ENCODE measurements at regions not wholly inside any gene's neighbourhood (a gene's known extent, or its start where the extent isn't known, plus 50 kb on each side); places are given as distances from the start of the nearest gene placed in this dataset.

GRCh38 chr9:75467142-75467541, 378.8 kb downstream of the OSTF1 start:
- no peak for TF ChIP-seq ZFX (IDR thresholded peaks at IDR 0.05; ENCODE audit: borderline replicate concordance)
- TF ChIP-seq CTCF (IDR thresholded peaks at IDR 0.05): no peak
- H3K27ac ChIP-seq: no peak overlapping the region

GRCh38 chr9:75471549-75472114, 383.3 kb downstream of the OSTF1 start:
- no peak overlapping the region for H3K27ac ChIP-seq
- TF ChIP-seq CTCF (IDR thresholded peaks at IDR 0.05) (no peak), ZFX (IDR thresholded peaks at IDR 0.05; ENCODE audit: borderline replicate concordance) (no peak)

GRCh38 chr9:75482566-75482965, 394.3 kb downstream of the OSTF1 start:
- no peak overlapping the region for H3K27ac ChIP-seq
- no peak for TF ChIP-seq CTCF (IDR thresholded peaks at IDR 0.05)
- no peak for TF ChIP-seq ZFX (IDR thresholded peaks at IDR 0.05; ENCODE audit: borderline replicate concordance)

DNA sequence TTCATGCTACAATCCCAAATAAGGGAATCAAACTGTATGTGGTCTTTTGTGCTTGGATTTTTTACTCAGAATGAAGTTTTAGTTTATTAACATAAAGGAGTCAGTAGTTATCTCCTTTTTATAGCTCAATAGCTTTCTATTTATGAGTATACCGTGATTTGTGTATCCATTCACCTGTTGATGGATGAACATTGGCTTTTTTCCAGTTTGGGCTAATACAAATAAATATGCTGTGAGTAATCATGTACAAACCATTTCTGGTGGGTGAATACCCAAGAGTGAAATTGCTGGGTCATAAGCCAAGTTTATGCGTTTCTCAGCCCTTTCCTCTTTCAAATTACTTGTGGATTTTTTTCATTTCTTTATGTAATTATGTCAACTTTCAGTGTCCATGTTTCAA, 395.3 kb downstream of the OSTF1 start:
- TF ChIP-seq ZFX (IDR thresholded peaks at IDR 0.05; ENCODE audit: borderline replicate concordance) (no peak), CTCF (IDR thresholded peaks at IDR 0.05) (no peak)
- H3K27ac ChIP-seq: no peak overlapping the region

DNA sequence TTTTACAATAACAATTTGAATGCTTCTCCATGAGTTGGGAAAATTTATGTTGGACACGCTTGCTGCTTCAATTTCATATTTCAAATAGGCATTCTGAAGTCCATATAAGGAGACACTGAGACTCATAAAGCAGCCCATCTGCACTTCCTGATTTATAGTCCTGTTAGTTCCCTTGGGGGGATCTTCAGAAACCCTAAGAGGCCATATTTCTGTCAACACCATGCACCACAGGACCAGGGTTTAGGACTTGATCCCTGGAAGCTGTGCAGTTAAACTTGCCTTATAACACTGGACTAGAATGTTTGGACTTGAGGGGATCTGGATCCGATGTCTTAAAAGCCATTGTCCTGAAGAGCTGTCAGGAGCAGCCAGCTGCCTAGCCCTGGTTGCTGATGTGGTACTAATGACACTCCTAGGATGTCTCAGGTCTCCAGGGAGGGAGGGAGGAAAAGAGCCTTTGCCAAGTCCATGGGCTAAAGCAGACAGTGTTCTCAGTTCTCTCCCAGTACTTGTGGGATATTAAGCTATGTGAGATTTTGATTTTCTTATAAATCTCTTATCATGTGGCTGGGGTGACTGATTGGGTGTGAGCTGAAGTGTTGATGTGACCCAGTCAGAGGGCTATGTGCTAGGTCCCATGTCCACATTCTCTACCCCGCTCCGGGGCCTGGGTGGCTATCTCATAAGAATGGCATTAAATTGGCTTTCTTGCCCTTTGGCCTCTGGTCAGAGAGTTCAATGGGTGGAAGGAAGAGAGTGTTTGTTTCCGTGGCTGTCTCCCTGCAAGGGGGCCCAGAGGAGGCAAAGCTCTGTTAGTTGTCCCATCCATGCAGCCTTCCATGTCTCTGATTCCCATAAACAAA, 399.8 kb downstream of the OSTF1 start:
- TF ChIP-seq CTCF (IDR thresholded peaks at IDR 0.05) (no peak), ZFX (IDR thresholded peaks at IDR 0.05; ENCODE audit: borderline replicate concordance) (no peak)
- H3K27ac ChIP-seq: no peak overlapping the region

DNA sequence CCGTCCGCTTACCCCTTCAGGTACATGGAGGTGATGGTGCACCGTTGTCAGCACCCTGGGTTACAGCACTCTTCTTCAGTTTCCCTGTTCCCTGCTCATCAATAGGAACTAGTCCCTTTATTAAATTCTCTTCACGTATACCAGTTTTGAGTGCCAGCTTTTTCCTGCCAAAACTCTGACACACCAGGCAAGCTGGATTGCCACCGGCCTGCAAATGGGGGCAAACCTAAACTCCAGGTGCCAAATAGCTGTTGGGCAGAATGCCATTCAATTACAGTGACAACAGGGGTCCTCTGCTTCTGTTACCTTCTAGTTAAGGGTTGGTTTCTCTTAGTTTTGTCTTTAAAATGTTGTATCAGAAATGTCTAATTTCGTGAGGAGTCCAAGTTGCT, 400.4 kb downstream of the OSTF1 start:
- no peak for TF ChIP-seq CTCF (IDR thresholded peaks at IDR 0.05)
- no peak for TF ChIP-seq ZFX (IDR thresholded peaks at IDR 0.05; ENCODE audit: borderline replicate concordance)
- no peak overlapping the region for H3K27ac ChIP-seq

GRCh38 chr9:75490326-75490725, 400.1 kb upstream of the PCSK5 start:
- no peak overlapping the region for H3K27ac ChIP-seq
- TF ChIP-seq ZFX (IDR thresholded peaks at IDR 0.05; ENCODE audit: borderline replicate concordance): no peak
- no peak for TF ChIP-seq CTCF (IDR thresholded peaks at IDR 0.05)
